Neuronal stem cell (in vitro differentiated cells): ENCODE measurements at regions not wholly inside any gene's neighbourhood (a gene's known extent, or its start where the extent isn't known, plus 50 kb on each side); places are given as distances from the start of the nearest gene placed in this dataset.

ENCODE experiments used
- DNase-seq: peaks from one replicate; pipeline ENCODE4 v3.0.0-alpha.2; 2013; ENCODE audit warnings: low spot score
- H2AFZ ChIP-seq: one replicate; pipeline ENCODE4 v1.6.1; 2013; ENCODE audit warnings: mild to moderate bottlenecking, low read length, inconsistent platforms
- H2AK5ac ChIP-seq: 2 replicates; pipeline ENCODE4 v1.6.1; 2013; ENCODE audit warnings: low read depth, mild to moderate bottlenecking, inconsistent platforms, low read length, moderate library complexity, mixed read lengths
- H2BK120ac ChIP-seq: 2 replicates; pipeline ENCODE4 v1.6.1; 2013; ENCODE audit warnings: low read depth, mild to moderate bottlenecking, inconsistent platforms, low read length, moderate library complexity, mixed read lengths
- H2BK12ac ChIP-seq: one replicate; pipeline ENCODE4 v1.6.1; 2013; ENCODE audit warnings: low read length, inconsistent platforms
- H2BK15ac ChIP-seq: 2 replicates; pipeline ENCODE4 v1.6.1; 2013; ENCODE audit warnings: mild to moderate bottlenecking, low read length, inconsistent platforms, mixed read lengths
- H2BK5ac ChIP-seq: one replicate; pipeline ENCODE4 v1.6.1; 2013; ENCODE audit warnings: inconsistent platforms, mild to moderate bottlenecking, low read length, moderate library complexity
- H3K14ac ChIP-seq: one replicate; pipeline ENCODE4 v1.6.1; 2013; ENCODE audit warnings: low read length, inconsistent platforms
- H3K18ac ChIP-seq: 2 replicates; pipeline ENCODE4 v1.6.1; 2013; ENCODE audit warnings: low read length, inconsistent platforms
- H3K23ac ChIP-seq: 2 replicates; pipeline ENCODE4 v1.6.1; 2013; ENCODE audit warnings: low read depth, mild to moderate bottlenecking, mixed read lengths, low read length, inconsistent platforms; ENCODE audit not compliant: poor library complexity
- H3K27ac ChIP-seq: replicated peaks from 3 replicates; pipeline ENCODE4 v1.5.1; 2013; ENCODE audit warnings: low read length, inconsistent platforms
- H3K27me3 ChIP-seq, 3 experiments: 2 replicates each; pipeline ENCODE4 v1.6.1; 2013; ENCODE audit warnings: low read length in 3 of 3, mild to moderate bottlenecking in 2 of 3, inconsistent platforms in 1 of 3, low read depth in 1 of 3, mixed read lengths in 1 of 3, moderate library complexity in 1 of 3; ENCODE audit not compliant: control insufficient read depth in 3 of 3, insufficient read depth in 3 of 3
- H3K36me3 ChIP-seq, 2 donors: replicated peaks in 1 of 2; 2 replicates each; pipeline ENCODE4 v1.6.1; 2013; ENCODE audit warnings: low read length in 2 of 2; ENCODE audit not compliant: control insufficient read depth in 2 of 2, insufficient read depth in 2 of 2
- H3K4ac ChIP-seq: 2 replicates; pipeline ENCODE4 v1.6.1; 2013; ENCODE audit warnings: inconsistent platforms, mild to moderate bottlenecking, low read length, moderate library complexity
- H3K4me1 ChIP-seq, 2 donors: 1 replicate in 1 of 2; 2 replicates in 1 of 2; pipeline ENCODE4 v1.6.1; 2013; ENCODE audit warnings: low read length in 2 of 2, low read depth in 1 of 2; ENCODE audit not compliant: control insufficient read depth in 2 of 2, insufficient read depth in 1 of 2
- H3K4me2 ChIP-seq: one replicate; pipeline ENCODE4 v1.6.1; 2013; ENCODE audit warnings: mild to moderate bottlenecking, low read length, inconsistent platforms; ENCODE audit not compliant: insufficient read depth, poor library complexity, severe bottlenecking
- H3K4me3 ChIP-seq, 2 donors: 2 replicates each; pipeline ENCODE4 v1.5.1; 2013; ENCODE audit warnings: low read length in 2 of 2, mild to moderate bottlenecking in 2 of 2, inconsistent platforms in 1 of 2, moderate library complexity in 1 of 2
- H3K79me1 ChIP-seq: one replicate; pipeline ENCODE4 v1.6.1; 2013; ENCODE audit warnings: low read depth, mild to moderate bottlenecking, inconsistent platforms, low read length, moderate library complexity
- H3K9ac ChIP-seq: one replicate; pipeline ENCODE4 v1.6.1; 2013; ENCODE audit warnings: mild to moderate bottlenecking, low read depth, low read length, inconsistent platforms; ENCODE audit not compliant: poor library complexity
- H3K9me3 ChIP-seq, 2 donors: replicated peaks in 1 of 2; 2 replicates each; pipeline versions ENCODE3 to v1.6.1; 2013; ENCODE audit warnings: low read length in 2 of 2, mild to moderate bottlenecking in 2 of 2, inconsistent platforms in 1 of 2, low read depth in 1 of 2, mixed read lengths in 1 of 2, moderate library complexity in 1 of 2; ENCODE audit not compliant: control insufficient read depth in 2 of 2, insufficient read depth in 1 of 2
- H4K8ac ChIP-seq: one replicate; pipeline ENCODE4 v1.6.1; 2013; ENCODE audit warnings: low read depth, mild to moderate bottlenecking, inconsistent platforms, low read length, moderate library complexity
- H4K91ac ChIP-seq: one replicate; pipeline ENCODE4 v1.6.1; 2013; ENCODE audit warnings: low read length, low read depth, mild to moderate bottlenecking, inconsistent platforms; ENCODE audit not compliant: poor library complexity
- WGBS, 2 donors: extraction: QIAGEN DNeasy Blood & Tissue Kit; methylation state at CpG; one replicate each; pipeline ENCODE4 v1.1.7; 2013; ENCODE audit warnings: missing lambda C conversion rate in 2 of 2, mixed read lengths in 1 of 2; ENCODE audit not compliant: insufficient read length in 2 of 2, insufficient replicate concordance in 1 of 2; ENCODE audit errors: extremely low coverage in 2 of 2; 5-methylcytosine and 5-hydroxymethylcytosine counted together

- H2AFZ ChIP-seq = no peak overlapping the region
- DNase-seq = no peak
- H3K4ac ChIP-seq = no peak overlapping the region
- H3K23ac ChIP-seq = no peak overlapping the region
- H3K18ac ChIP-seq = no peak overlapping the region
- H2BK5ac ChIP-seq = no peak overlapping the region
- H3K4me2 ChIP-seq = no peak overlapping the region
- no peak overlapping the region for H4K8ac ChIP-seq
- no peak overlapping the region for H3K14ac ChIP-seq
- no peak overlapping the region for H2BK12ac ChIP-seq
- H3K27me3 ChIP-seq = no peaks in the 10 kb centered on the region
- H3K27ac ChIP-seq = no peak overlapping the region
- H3K4me1 ChIP-seq = no peaks in the 10 kb centered on the region
- no peak overlapping the region for H3K9ac ChIP-seq
- no peak overlapping the region for H2BK15ac ChIP-seq
- H3K79me1 ChIP-seq = no peaks in the 10 kb centered on the region
- no peak overlapping the region for H3K4me3 ChIP-seq
- H2BK120ac ChIP-seq = no peak overlapping the region
- H4K91ac ChIP-seq = no peak overlapping the region
- peaks cover 0 to 2% of the 10 kb centered on the region in 2 donors for H3K9me3 ChIP-seq
- WGBS, 2 donors = no CpG with 5 or more reads among the region's 3 CpGs
- H3K36me3 ChIP-seq = no peaks in the 10 kb centered on the region
- H2AK5ac ChIP-seq = no peak overlapping the region
Observed at GRCh38 chr2:145060876-145061275, 541.0 kb upstream of the ZEB2 start.

GRCh38 chr2:145059914-145060313 lies 540.0 kb upstream of the ZEB2 start:
- H3K79me1 ChIP-seq = no peaks in the 10 kb centered on the region
- H2BK12ac ChIP-seq = no peak overlapping the region
- no peak overlapping the region for H2AK5ac ChIP-seq
- H3K14ac ChIP-seq = no peak overlapping the region
- H3K23ac ChIP-seq = no peak overlapping the region
- H2BK120ac ChIP-seq = no peak overlapping the region
- no peak overlapping the region for H3K4ac ChIP-seq
- H3K4me1 ChIP-seq = no peaks in the 10 kb centered on the region
- H3K4me3 ChIP-seq = no peak overlapping the region
- H3K36me3 ChIP-seq = no peaks in the 10 kb centered on the region
- H3K9ac ChIP-seq = no peak overlapping the region
- peaks cover 0 to 2% of the 10 kb centered on the region in 2 donors for H3K9me3 ChIP-seq
- H3K27ac ChIP-seq = no peak overlapping the region
- no peaks in the 10 kb centered on the region for H3K27me3 ChIP-seq
- DNase-seq = no peak
- no peak overlapping the region for H3K18ac ChIP-seq
- no peak overlapping the region for H3K4me2 ChIP-seq
- no peak overlapping the region for H2BK15ac ChIP-seq
- H2BK5ac ChIP-seq = no peak overlapping the region
- no peak overlapping the region for H4K8ac ChIP-seq
- no CpG with 5 or more reads among the region's 2 CpGs for WGBS, 2 donors
- no peak overlapping the region for H4K91ac ChIP-seq
- H2AFZ ChIP-seq = peak overlapping the region; percentile 27

GRCh38 chr2:145059343-145059742 lies 539.4 kb upstream of the ZEB2 start:
- no peak overlapping the region for H3K4me2 ChIP-seq
- H2AK5ac ChIP-seq = no peak overlapping the region
- no peak overlapping the region for H2BK120ac ChIP-seq
- H2AFZ ChIP-seq = peak overlapping the region; percentile 27
- H3K14ac ChIP-seq = no peak overlapping the region
- no peak for DNase-seq
- H3K18ac ChIP-seq = no peak overlapping the region
- peaks cover 0 to 2% of the 10 kb centered on the region in 2 donors for H3K9me3 ChIP-seq
- no peak overlapping the region for H3K27ac ChIP-seq
- H3K4me1 ChIP-seq = no peaks in the 10 kb centered on the region
- no peaks in the 10 kb centered on the region for H3K79me1 ChIP-seq
- no peak overlapping the region for H3K23ac ChIP-seq
- no peak overlapping the region for H3K4me3 ChIP-seq
- no peak overlapping the region for H2BK15ac ChIP-seq
- no peak overlapping the region for H2BK12ac ChIP-seq
- H3K27me3 ChIP-seq = no peaks in the 10 kb centered on the region
- H4K91ac ChIP-seq = no peak overlapping the region
- H2BK5ac ChIP-seq = no peak overlapping the region
- no peak overlapping the region for H4K8ac ChIP-seq
- no peak overlapping the region for H3K9ac ChIP-seq
- no peak overlapping the region for H3K4ac ChIP-seq
- no peaks in the 10 kb centered on the region for H3K36me3 ChIP-seq
- no CpG with 5 or more reads among the region's 1 CpG for whole genome bisulfite sequencing, 2 donors

- Histone ChIP-seq H4K8ac (no peak overlapping the region), H4K91ac (no peak overlapping the region), H2BK120ac (no peak overlapping the region), H3K4me2 (no peak overlapping the region), H3K27me3 (no peaks in the 10 kb centered on the region), H3K14ac (no peak overlapping the region), H3K9me3 (peaks cover 0 to 2% of the 10 kb centered on the region in 2 donors), H3K9ac (no peak overlapping the region), H3K79me1 (no peaks in the 10 kb centered on the region), H2BK15ac (no peak overlapping the region), H3K23ac (no peak overlapping the region), H2AK5ac (no peak overlapping the region), H2AFZ (no peak overlapping the region), H2BK5ac (no peak overlapping the region), H3K27ac (no peak overlapping the region), H3K4ac (no peak overlapping the region), H3K36me3 (no peaks in the 10 kb centered on the region), H2BK12ac (no peak overlapping the region), H3K4me1 (no peaks in the 10 kb centered on the region), H3K4me3 (no peak overlapping the region), H3K18ac (no peak overlapping the region)
- no peak for DNase-seq
- WGBS, 2 donors = no CpG with 5 or more reads among the region's 1 CpG
Observed at GRCh38 chr2:145058457-145058856, 538.5 kb upstream of the ZEB2 start.
